A673 (cell line): ENCODE measurements at regions not wholly inside any gene's neighbourhood (a gene's known extent, or its start where the extent isn't known, plus 50 kb on each side); places are given as distances from the start of the nearest gene placed in this dataset.

ENCODE experiments used
- CTCF ChIP-seq: fragments of 300-800, 200-600 bp; sonication (generic); conservative IDR thresholded peaks from 2 replicates; pipeline ENCODE4 v1.5.1; 2017; ENCODE audit warnings: low read depth, mild to moderate bottlenecking, antibody characterized with exemption, low read length, moderate library complexity, mixed read lengths
- EZH2 ChIP-seq: fragments of 200-600 bp; sonication (generic); IDR thresholded peaks from 2 replicates; pipeline ENCODE4 v1.6.1; 2017; ENCODE audit warnings: borderline replicate concordance, low read depth, mild to moderate bottlenecking, mixed read lengths, antibody characterized with exemption, low read length; ENCODE audit not compliant: poor library complexity, severe bottlenecking

GRCh38 chr3:26273196-26273595 lies 349.4 kb upstream of the LRRC3B start:
- no peak for TF ChIP-seq CTCF
- no peak for TF ChIP-seq EZH2
